ENCODE measurements at regions not wholly inside any gene's neighbourhood (a gene's known extent, or its start where the extent isn't known, plus 50 kb on each side); places are given as distances from the start of the nearest gene placed in this dataset.
A peak's percentile ranks its signal among the peaks of the same experiment; 100 is the strongest.

GRCh38 chr3:187618722-187619121, 51.5 kb downstream of the SST start:
- no peak for DNase-seq (ENCODE audit: low read depth in 2 of 3, low spot score in 2 of 3)

GRCh38 chr3:187617213-187617612, 53.0 kb downstream of the SST start:
- no peak for DNase-seq (ENCODE audit: low read depth in 2 of 3, low spot score in 2 of 3)

GRCh38 chr3:187616307-187616972, 53.8 kb downstream of the SST start:
- DNase-seq (ENCODE audit: low read depth in 2 of 3, low spot score in 2 of 3) = peak in 2 of 3 experiments; percentile 10 to 32

GRCh38 chr3:187615630-187616029, 54.6 kb downstream of the SST start:
- DNase-seq (ENCODE audit: low read depth in 2 of 3, low spot score in 2 of 3) = no peak

- no peak for DNase-seq (ENCODE audit: low read depth in 2 of 3, low spot score in 2 of 3)
These were observed 57.5 kb downstream of the SST start for GRCh38 chr3:187612656-187613055.

GRCh38 chr3:187610981-187611511, 59.1 kb downstream of the SST start:
- no peak for DNase-seq (ENCODE audit: low read depth in 2 of 3, low spot score in 2 of 3)

- no peak for DNase-seq (ENCODE audit: low read depth in 2 of 3, low spot score in 2 of 3)
These were observed 75.9 kb downstream of the SST start for GRCh38 chr3:187594272-187594671.

GRCh38 chr3:187593451-187593850, 76.7 kb downstream of the SST start:
- no peak for DNase-seq (ENCODE audit: low read depth in 2 of 3, low spot score in 2 of 3)

- DNase-seq (ENCODE audit: low read depth in 2 of 3, low spot score in 2 of 3) = no peak
These were observed 79.2 kb downstream of the SST start for GRCh38 chr3:187590861-187591576.

GRCh38 chr3:187587076-187587475, 83.1 kb downstream of the SST start:
- DNase-seq (ENCODE audit: low read depth in 2 of 3, low spot score in 2 of 3) = no peak

- no peak for DNase-seq (ENCODE audit: low read depth in 2 of 3, low spot score in 2 of 3)
These were observed 84.0 kb downstream of the SST start for GRCh38 chr3:187586226-187586625.

- DNase-seq (ENCODE audit: low read depth in 2 of 3, low spot score in 2 of 3) = no peak
These were observed 97.8 kb downstream of the SST start for GRCh38 chr3:187572441-187572840.

GRCh38 chr3:187571701-187572100, 98.5 kb downstream of the SST start:
- DNase-seq (ENCODE audit: low read depth in 2 of 3, low spot score in 2 of 3) = no peak

GRCh38 chr3:187570776-187571175, 99.4 kb downstream of the SST start:
- DNase-seq (ENCODE audit: low read depth in 2 of 3, low spot score in 2 of 3) = no peak

GRCh38 chr3:187568171-187568570, 102.0 kb downstream of the SST start:
- DNase-seq (ENCODE audit: low read depth in 2 of 3, low spot score in 2 of 3) = no peak

- DNase-seq (ENCODE audit: low read depth in 2 of 3, low spot score in 2 of 3) = no peak
These were observed 102.5 kb downstream of the SST start for GRCh38 chr3:187567661-187568121.

- no peak for DNase-seq (ENCODE audit: low read depth in 2 of 3, low spot score in 2 of 3)
These were observed 103.2 kb downstream of the SST start for GRCh38 chr3:187567021-187567420.

- no peak for DNase-seq (ENCODE audit: low read depth in 2 of 3, low spot score in 2 of 3)
These were observed 104.5 kb downstream of the SST start for GRCh38 chr3:187565701-187566100.

GRCh38 chr3:187558990-187559389, 111.2 kb downstream of the SST start:
- DNase-seq (ENCODE audit: low read depth in 2 of 3, low spot score in 2 of 3) = no peak

GRCh38 chr3:187551416-187551815, 118.8 kb downstream of the SST start:
- no peak for DNase-seq (ENCODE audit: low read depth in 2 of 3, low spot score in 2 of 3)

- no peak for DNase-seq (ENCODE audit: low read depth in 2 of 3, low spot score in 2 of 3)
These were observed 119.7 kb downstream of the SST start for GRCh38 chr3:187550446-187550845.

- DNase-seq (ENCODE audit: low read depth in 2 of 3, low spot score in 2 of 3) = no peak
These were observed 124.8 kb downstream of the SST start for GRCh38 chr3:187545366-187545765.
